K562 (cell line): ENCODE measurements at regions not wholly inside any gene's neighbourhood (a gene's known extent, or its start where the extent isn't known, plus 50 kb on each side); places are given as distances from the start of the nearest gene placed in this dataset.

Source experiments
- ATAC-seq: fragments of 200-7000 bp; cut with Tn5 transposase; 3 replicates; pipeline ENCODE4 v1.9.1; 2020; ENCODE audit warnings: moderate library complexity
- BruUV-seq: library from RNA; stranded (reverse); fragments of 400-500 nt; replicated peaks from 2 replicates; lab custom pipeline; 2021; lab: Mats Ljungman, UMichigan
- CTCF ChIA-PET: fragments of 300-600 bp; formaldehyde crosslinking; extraction: SDS; loops from one replicate; lab custom pipeline; 2021; ENCODE audit warnings: low intra/inter-chr PET ratio; lab: Yijun Ruan, JAX
- POLR2A ChIA-PET: fragments of 300-600, 350-650 bp; sonication (Branson Sonifier 250); formaldehyde crosslinking; extraction: SDS; loops from one replicate; lab custom pipeline; 2021; ENCODE audit warnings: antibody characterized with exemption, inconsistent platforms; lab: Yijun Ruan, JAX
- DNase-seq, 4 experiments: peaks; one replicate each; pipeline versions ENCODE4 v3.0.0 to v3.0.0-alpha.2; 2011 to 2018; ENCODE audit warnings: low spot score in 3 of 4, mixed read lengths in 3 of 4; ENCODE audit errors: extremely low read depth in 1 of 4
- FAIRE-seq: peaks from 2 replicates; lab custom pipeline; 2011; peaks lifted over from hg19 to GRCh38; lab: Jason Lieb, UNC
- H2AFZ ChIP-seq: 2 replicates; pipeline ENCODE4 v1.6.0; 2011; ENCODE audit warnings: low read depth, low read length, control low read depth, inconsistent platforms
- H3K27ac ChIP-seq: fragments of 200-600 bp; 3 replicates; pipeline ENCODE4 v1.8.0; 2011; ENCODE audit warnings: low read depth, mild to moderate bottlenecking, control low read depth, inconsistent platforms, low read length, moderate library complexity, mixed read lengths; ENCODE audit errors: extremely low read depth
- H3K27me3 ChIP-seq, 2 experiments: fragments of 300-600 bp in 1 of 2; 2 replicates in 1 of 2; 3 replicates in 1 of 2; pipeline versions ENCODE4 v1.6.0 to v1.8.0; 2011; ENCODE audit warnings: inconsistent platforms in 2 of 2, low read length in 2 of 2, mild to moderate bottlenecking in 1 of 2, mixed read lengths in 1 of 2, moderate library complexity in 1 of 2; ENCODE audit not compliant: control insufficient read depth in 2 of 2, insufficient read depth in 2 of 2
- H3K36me3 ChIP-seq: fragments of 300-600 bp; 3 replicates; pipeline ENCODE4 v1.8.0; 2011; ENCODE audit warnings: mild to moderate bottlenecking, low read length, inconsistent platforms; ENCODE audit not compliant: control insufficient read depth, insufficient read depth
- H3K4me1 ChIP-seq, 2 experiments: fragments of 200-600 bp in 1 of 2; replicated peaks in 1 of 2; 2 replicates in 1 of 2; 3 replicates in 1 of 2; pipeline versions ENCODE4 v1.5.1 to v1.8.0; 2011; ENCODE audit warnings: inconsistent platforms in 2 of 2, low read length in 2 of 2, mild to moderate bottlenecking in 1 of 2, mixed read lengths in 1 of 2, moderate library complexity in 1 of 2; ENCODE audit not compliant: control insufficient read depth in 2 of 2, insufficient read depth in 2 of 2
- H3K4me2 ChIP-seq: 2 replicates; pipeline ENCODE4 v1.6.1; 2011; ENCODE audit warnings: low read length, control low read depth, inconsistent platforms, mixed read lengths; ENCODE audit not compliant: insufficient read depth
- H3K4me3 ChIP-seq: fragments of 200-600 bp; sonication (generic), shearing (Covaris generic); 2 replicates; pipeline ENCODE4 v1.5.1; 2016; ENCODE audit warnings: control low read depth, inconsistent platforms
- H3K79me2 ChIP-seq: fragments of 200-600 bp; 3 replicates; pipeline ENCODE4 v1.8.0; 2011; ENCODE audit warnings: low read length, inconsistent platforms; ENCODE audit not compliant: control insufficient read depth, insufficient read depth
- H3K9ac ChIP-seq, 2 experiments: 2 replicates each; pipeline versions ENCODE4 v1.6.0 to v1.6.1; 2011; ENCODE audit warnings: low read depth in 2 of 2, low read length in 2 of 2, control low read depth in 1 of 2, inconsistent platforms in 1 of 2, mild to moderate bottlenecking in 1 of 2, mixed read lengths in 1 of 2; ENCODE audit not compliant: insufficient read depth in 1 of 2
- H3K9me1 ChIP-seq: one replicate; pipeline ENCODE4 v1.6.0; 2011; ENCODE audit warnings: inconsistent platforms, mild to moderate bottlenecking, low read length, moderate library complexity; ENCODE audit not compliant: control insufficient read depth, insufficient read depth
- H3K9me3 ChIP-seq: replicated peaks from 2 replicates; pipeline ENCODE4 v1.5.1; 2011; ENCODE audit warnings: low read depth, low read length, inconsistent platforms; ENCODE audit not compliant: control insufficient read depth, insufficient read depth
- H4K20me1 ChIP-seq: replicated peaks from 2 replicates; pipeline ENCODE4 v1.6.1; 2011; ENCODE audit warnings: low read length, inconsistent platforms, mixed read lengths; ENCODE audit not compliant: control insufficient read depth, insufficient read depth
- EHMT2 ChIP-seq: fragments of 450-650 bp; IDR thresholded peaks from 2 replicates; pipeline ENCODE4 v1.6.1; 2018; ENCODE audit warnings: antibody characterized with exemption
- ETS1 ChIP-seq: conservative IDR thresholded peaks from 2 replicates; pipeline ENCODE4 v1.6.1; 2011; ENCODE audit warnings: low read depth, mild to moderate bottlenecking, low read length; ENCODE audit not compliant: control insufficient read depth
- JUNB ChIP-seq: fragments of 450-650 bp; formaldehyde crosslinking; conservative IDR thresholded peaks from 2 replicates; pipeline ENCODE4 v1.4.0; 2020; ENCODE audit warnings: mild to moderate bottlenecking
- KAT2B ChIP-seq: IDR thresholded peaks from one replicate; pipeline ENCODE4 v1.6.1; 2012; ENCODE audit warnings: low read depth, mild to moderate bottlenecking, control low read depth, inconsistent platforms, low read length, moderate library complexity
- MCM5 ChIP-seq: fragments of 450-650 bp; IDR thresholded peaks from 2 replicates; pipeline ENCODE4 v1.6.1; 2016; ENCODE audit warnings: low read depth
- MEIS2 ChIP-seq: fragments of 450-650 bp; IDR thresholded peaks from 2 replicates; pipeline ENCODE4 v1.6.1; 2014; ENCODE audit warnings: mild to moderate bottlenecking; ENCODE audit not compliant: partially characterized antibody
- MLLT1 ChIP-seq, 2 experiments: fragments of 450-650 bp; IDR thresholded peaks; 2 replicates each; pipeline ENCODE4 v1.6.1; 2016
- NEUROD1 ChIP-seq: fragments of 150-350 bp; IDR thresholded peaks from 2 replicates; pipeline ENCODE4 v1.6.1; 2014; ENCODE audit warnings: borderline replicate concordance, low read length, low read depth; ENCODE audit not compliant: partially characterized antibody
- OTX1 ChIP-seq: fragments of 450-650 bp; formaldehyde crosslinking; IDR thresholded peaks from 2 replicates; pipeline ENCODE4 v1.4.0; 2022; ENCODE audit warnings: mild to moderate bottlenecking
- PHF20 ChIP-seq: fragments of 450-650 bp; IDR thresholded peaks from 2 replicates; pipeline ENCODE4 v1.6.1; 2018; ENCODE audit not compliant: partially characterized antibody
- PHF21A ChIP-seq: fragments of 450-650 bp; IDR thresholded peaks from 2 replicates; pipeline ENCODE4 v1.6.1; 2017; ENCODE audit warnings: low read depth, borderline replicate concordance
- RBM39 ChIP-seq: fragments of 200-400 bp; formaldehyde crosslinking; optimal IDR thresholded peaks from 2 replicates; pipeline ENCODE3; 2018; ENCODE audit warnings: low read depth, low read length
- TBP ChIP-seq: optimal IDR thresholded peaks from 2 replicates; pipeline ENCODE3; 2011; ENCODE audit warnings: low read depth, low read length, improper control_type of control experiment
- ZBTB12 ChIP-seq: fragments of 250-450 bp; sonication (Bioruptor Pico); IDR thresholded peaks from 2 replicates; pipeline ENCODE4 v1.4.0; 2020
- ZNF395 ChIP-seq: fragments of 200-800 bp; sonication (Bioruptor generic); IDR thresholded peaks from 2 replicates; pipeline ENCODE4 v1.6.1; 2017; ENCODE audit warnings: missing genetic modification characterization, missing compliant biosample characterization
- ZNF77 ChIP-seq: fragments of 250-450 bp; sonication (Bioruptor Pico); IDR thresholded peaks from 2 replicates; pipeline ENCODE4 v1.5.0; 2020
- ZNF785 ChIP-seq: fragments of 250-450 bp; sonication (Bioruptor Pico); IDR thresholded peaks from 2 replicates; pipeline ENCODE4 v1.4.0; 2020; ENCODE audit warnings: mild to moderate bottlenecking
- WGBS: fragments of 100-300 bp; shearing (Covaris generic); methylation state at CpG from one replicate; pipeline ENCODE4 v1.1.6; 2016; ENCODE audit warnings: low coverage, mixed read lengths; ENCODE audit not compliant: insufficient coverage; ENCODE audit errors: missing lambda C conversion rate; 5-methylcytosine and 5-hydroxymethylcytosine counted together
- in situ Hi-C: fragments of 300-500 bp; cut with MboI; formaldehyde crosslinking; loops from 4 replicates; pipeline ENCODE4 v1.15.0; 2018; ENCODE audit warnings: inconsistent platforms, mixed read lengths
- intact Hi-C: fragments of 100-400 bp; cut with micrococcal nuclease; formaldehyde crosslinking; loops from 2 replicates; pipeline ENCODE4 v1.14.2; 2022

GRCh38 chr3:86418861-86419260, 572.1 kb downstream of the VGLL3 start (continued):
- TF ChIP-seq PHF21A: no peak

- no peak overlapping the region for H3K9ac ChIP-seq
- H3K27ac ChIP-seq: no peak overlapping the region
- no peak overlapping the region for H3K4me2 ChIP-seq
- DNase-seq (no peak), ATAC-seq (no peak), FAIRE-seq (no peak)
- no peaks in the 10 kb centered on the region for H3K9me1 ChIP-seq
- CTCF ChIA-PET: no interaction called here
- in situ Hi-C loops: no loop called here
- H2AFZ ChIP-seq: no peak overlapping the region
- H3K9me3 ChIP-seq: no peaks in the 10 kb centered on the region
- 0% methylated on average over 3 of the region's 3 CpGs for WGBS
- no peak overlapping the region for H3K4me3 ChIP-seq
- intact Hi-C loops: no loop called here
- no TSS peak for BruUV-seq
- no peaks in the 10 kb centered on the region for H4K20me1 ChIP-seq
- no peaks in the 10 kb centered on the region for H3K4me1 ChIP-seq
- H3K36me3 ChIP-seq: no peaks in the 10 kb centered on the region
- POLR2A ChIA-PET: no interaction called here
- H3K79me2 ChIP-seq: no peaks in the 10 kb centered on the region
- no peaks in the 10 kb centered on the region for H3K27me3 ChIP-seq
- TF ChIP-seq JUNB (CRISPR knock-in tag) (no peak), MLLT1 (IDR thresholded peaks at IDR 0.05) (no peak), NEUROD1 (no peak), MEIS2 (no peak), PHF20 (no peak), ZBTB12 (no peak), EHMT2 (no peak), ZNF785 (CRISPR knock-in tag) (no peak), OTX1 (CRISPR knock-in tag) (no peak), KAT2B (no peak), ETS1 (no peak), RBM39 (no peak), TBP (no peak), MCM5 (no peak), ZNF395 (CRISPR knock-in tag) (no peak), ZNF77 (CRISPR knock-in tag) (no peak)
Observed at GRCh38 chr3:86416334-86416733, 574.6 kb downstream of the VGLL3 start.
